A673 (cell line): ENCODE measurements at regions not wholly inside any gene's neighbourhood (a gene's known extent, or its start where the extent isn't known, plus 50 kb on each side); places are given as distances from the start of the nearest gene placed in this dataset.

Experiments used
- BruUV-seq: library from RNA; stranded (reverse); fragments of 400-500 nt; replicated peaks from 2 replicates; lab custom pipeline; 2021; lab: Mats Ljungman, UMichigan
- CTCF ChIA-PET: fragments of 300-600 bp; sonication (Branson Sonifier 250); formaldehyde crosslinking; loops from one replicate; lab custom pipeline; 2022; ENCODE audit warnings: antibody characterized with exemption; lab: Charles Lee
- POLR2A ChIA-PET: fragments of 300-600 bp; sonication (Branson Sonifier 250); formaldehyde crosslinking; loops from one replicate; lab custom pipeline; 2022; ENCODE audit warnings: antibody characterized with exemption; ENCODE audit not compliant: low non-redundant PET; lab: Charles Lee
- DNase-seq: peaks from one replicate; pipeline ENCODE4 v3.0.0-alpha.2; 2015; ENCODE audit warnings: low spot score
- H3K27ac ChIP-seq: fragments of 200-600 bp; sonication (generic); 2 replicates; pipeline ENCODE4 v1.5.1; 2016; ENCODE audit warnings: mixed run types, low read depth, mild to moderate bottlenecking, mixed read lengths, antibody characterized with exemption, low read length; ENCODE audit not compliant: poor library complexity, severe bottlenecking
- H3K27me3 ChIP-seq: fragments of 200-600 bp; sonication (generic); replicated peaks from 2 replicates; pipeline ENCODE4 v1.6.1; 2017; ENCODE audit warnings: mixed run types, low read depth, mild to moderate bottlenecking, mixed read lengths, antibody characterized with exemption, low read length; ENCODE audit not compliant: insufficient read depth, poor library complexity
- H3K36me3 ChIP-seq: fragments of 200-600 bp; sonication (generic); 2 replicates; pipeline ENCODE4 v1.6.1; 2016; ENCODE audit warnings: mixed run types, mild to moderate bottlenecking, mixed read lengths, antibody characterized with exemption, low read length; ENCODE audit not compliant: insufficient read depth, poor library complexity, severe bottlenecking
- H3K4me1 ChIP-seq: fragments of 200-600 bp; sonication (generic); 2 replicates; pipeline ENCODE4 v1.6.1; 2017; ENCODE audit warnings: mixed run types, mild to moderate bottlenecking, mixed read lengths, antibody characterized with exemption, low read length; ENCODE audit not compliant: insufficient read depth, poor library complexity, severe bottlenecking
- H3K4me3 ChIP-seq: fragments of 200-600 bp; sonication (generic); 2 replicates; pipeline ENCODE4 v1.5.1; 2016; ENCODE audit warnings: low read depth, mixed run types, mild to moderate bottlenecking, mixed read lengths, low read length; ENCODE audit not compliant: poor library complexity, severe bottlenecking
- H3K9me3 ChIP-seq: fragments of 200-600 bp; sonication (generic); 2 replicates; pipeline ENCODE4 v1.6.1; 2016; ENCODE audit warnings: mixed run types, low read depth, mild to moderate bottlenecking, mixed read lengths, antibody characterized with exemption, low read length; ENCODE audit not compliant: poor library complexity, severe bottlenecking
- EZH2 ChIP-seq: fragments of 200-600 bp; sonication (generic); IDR thresholded peaks from 2 replicates; pipeline ENCODE4 v1.6.1; 2017; ENCODE audit warnings: borderline replicate concordance, low read depth, mild to moderate bottlenecking, mixed read lengths, antibody characterized with exemption, low read length; ENCODE audit not compliant: poor library complexity, severe bottlenecking
- intact Hi-C: fragments of 100-400 bp; cut with micrococcal nuclease; formaldehyde crosslinking; loops from one replicate; pipeline ENCODE4 v1.10.0; 2022; ENCODE audit not compliant: unreplicated experiment
- TF ChIP-seq, protein P1 (sequence below): fragments of 300-800, 200-600 bp; sonication (generic); conservative IDR thresholded peaks from 2 replicates; pipeline ENCODE4 v1.5.1; 2017; ENCODE audit warnings: low read depth, mild to moderate bottlenecking, antibody characterized with exemption, low read length, moderate library complexity, mixed read lengths

DNA sequence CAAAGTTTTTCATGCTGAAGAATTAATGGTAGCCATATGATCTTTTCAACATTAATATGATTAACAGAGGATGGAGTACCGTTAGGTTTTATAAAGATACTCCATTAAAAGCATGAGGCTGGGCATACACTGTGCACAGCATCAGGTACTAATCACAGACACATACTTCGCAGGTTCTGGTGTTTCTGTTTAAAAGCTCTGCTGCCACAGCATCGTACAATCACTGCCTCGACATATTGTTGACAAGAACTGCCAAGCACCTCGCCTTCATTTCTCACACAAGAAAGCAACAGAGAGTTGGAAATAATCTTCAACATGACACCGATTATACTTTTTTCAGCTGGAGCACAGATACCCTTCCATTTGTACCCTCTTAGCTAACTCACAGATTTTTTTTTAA lies 753.4 kb upstream of the FAM241A start:
- no peak for DNase-seq
- no peaks in the 10 kb centered on the region for H3K4me1 ChIP-seq
- no peaks in the 10 kb centered on the region for H3K36me3 ChIP-seq
- H3K4me3 ChIP-seq, result no peak overlapping the region
- intact Hi-C loops, result no loop called here
- ChIA-PET CTCF (no interaction called here), POLR2A (interaction anchor here (0.6 kb wide), 1 partner anchor 299 kb away, joined by 8 read pairs; no protein-coding TSS in a partner anchor)
- no TSS peak for BruUV-seq
- TF ChIP-seq, protein P1, sequence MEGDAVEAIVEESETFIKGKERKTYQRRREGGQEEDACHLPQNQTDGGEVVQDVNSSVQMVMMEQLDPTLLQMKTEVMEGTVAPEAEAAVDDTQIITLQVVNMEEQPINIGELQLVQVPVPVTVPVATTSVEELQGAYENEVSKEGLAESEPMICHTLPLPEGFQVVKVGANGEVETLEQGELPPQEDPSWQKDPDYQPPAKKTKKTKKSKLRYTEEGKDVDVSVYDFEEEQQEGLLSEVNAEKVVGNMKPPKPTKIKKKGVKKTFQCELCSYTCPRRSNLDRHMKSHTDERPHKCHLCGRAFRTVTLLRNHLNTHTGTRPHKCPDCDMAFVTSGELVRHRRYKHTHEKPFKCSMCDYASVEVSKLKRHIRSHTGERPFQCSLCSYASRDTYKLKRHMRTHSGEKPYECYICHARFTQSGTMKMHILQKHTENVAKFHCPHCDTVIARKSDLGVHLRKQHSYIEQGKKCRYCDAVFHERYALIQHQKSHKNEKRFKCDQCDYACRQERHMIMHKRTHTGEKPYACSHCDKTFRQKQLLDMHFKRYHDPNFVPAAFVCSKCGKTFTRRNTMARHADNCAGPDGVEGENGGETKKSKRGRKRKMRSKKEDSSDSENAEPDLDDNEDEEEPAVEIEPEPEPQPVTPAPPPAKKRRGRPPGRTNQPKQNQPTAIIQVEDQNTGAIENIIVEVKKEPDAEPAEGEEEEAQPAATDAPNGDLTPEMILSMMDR, result no peak
- no peak for TF ChIP-seq EZH2
- no peak overlapping the region for H3K27ac ChIP-seq
- H3K27me3 ChIP-seq, result no peaks in the 10 kb centered on the region
- H3K9me3 ChIP-seq, result no peaks in the 10 kb centered on the region

DNA sequence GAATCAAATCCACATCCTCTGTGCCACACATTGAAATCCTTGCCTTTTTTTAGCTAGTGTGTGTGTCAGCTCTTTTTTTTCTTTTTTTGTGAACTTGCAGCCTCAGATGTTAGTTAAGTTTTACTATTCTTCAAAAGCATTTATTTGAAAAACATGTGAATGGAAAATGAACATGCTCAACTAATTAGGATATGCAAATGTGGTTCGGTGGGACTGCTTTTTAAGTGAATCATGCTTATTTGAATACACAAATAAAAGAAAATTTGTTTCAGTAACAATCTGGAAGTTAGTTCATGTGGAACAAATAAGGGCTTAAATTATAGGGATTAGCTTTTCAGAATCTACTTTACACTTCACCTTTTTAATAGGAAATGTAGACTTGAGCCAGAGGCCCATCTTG lies 751.5 kb upstream of the FAM241A start:
- TF ChIP-seq, protein P1, result no peak
- TF ChIP-seq EZH2, result no peak
- POLR2A ChIA-PET, result no interaction called here
- no peak for DNase-seq
- Histone ChIP-seq H3K4me1 (peaks cover 4% of the 10 kb centered on the region), H3K9me3 (no peaks in the 10 kb centered on the region), H3K27me3 (no peaks in the 10 kb centered on the region), H3K4me3 (no peak overlapping the region), H3K27ac (no peak overlapping the region), H3K36me3 (no peaks in the 10 kb centered on the region)
- CTCF ChIA-PET, result no interaction called here
- intact Hi-C loops, result no loop called here
- no TSS peak for BruUV-seq

GRCh38 chr4:111398906-111399330 lies 746.3 kb upstream of the FAM241A start:
- peak; percentile 9 for DNase-seq
- TF ChIP-seq, protein P1, result no peak
- TF ChIP-seq EZH2, result no peak
- no peak overlapping the region for H3K4me3 ChIP-seq
- H3K27me3 ChIP-seq, result no peaks in the 10 kb centered on the region
- ChIA-PET POLR2A (no interaction called here), CTCF (no interaction called here)
- peaks cover 27% of the 10 kb centered on the region for H3K4me1 ChIP-seq
- no peak overlapping the region for H3K27ac ChIP-seq
- no TSS peak for BruUV-seq
- intact Hi-C loops, result no loop called here
- H3K36me3 ChIP-seq, result no peaks in the 10 kb centered on the region
- H3K9me3 ChIP-seq, result no peaks in the 10 kb centered on the region
